Fibroblast of skin of scalp (primary cell): ENCODE measurements at regions not wholly inside any gene's neighbourhood (a gene's known extent, or its start where the extent isn't known, plus 50 kb on each side); places are given as distances from the start of the nearest gene placed in this dataset.
"Not testable (repeated sequence)": the region's sequence is repeated elsewhere in the genome, so short reads cannot be mapped to it uniquely, and the experiment has no call there.

Source experiments
- DNase-seq: peaks from one replicate; pipeline ENCODE4 v3.0.0-alpha.2; 2013

DNA sequence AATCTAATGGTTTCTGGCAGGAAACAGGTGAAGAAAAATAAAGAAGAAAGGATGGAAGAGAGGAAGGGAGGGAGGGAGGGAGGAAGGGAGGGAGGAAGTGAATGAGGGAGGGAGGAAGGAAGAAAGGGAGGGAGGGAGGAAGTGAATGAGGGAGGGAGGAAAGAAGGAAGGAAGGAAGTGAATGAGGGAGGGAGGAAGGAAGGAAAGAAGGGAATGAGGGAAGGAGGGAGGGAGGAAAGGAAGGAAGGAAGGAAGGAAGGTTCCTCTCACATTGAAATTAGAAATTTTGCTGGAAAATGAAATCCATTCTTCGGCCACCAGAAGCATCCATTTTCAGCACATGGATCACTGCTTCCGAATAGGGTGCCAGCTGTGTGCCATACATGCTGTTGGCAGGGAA is 62.2 kb upstream of the PELI2 start:
- no peak for DNase-seq

DNA sequence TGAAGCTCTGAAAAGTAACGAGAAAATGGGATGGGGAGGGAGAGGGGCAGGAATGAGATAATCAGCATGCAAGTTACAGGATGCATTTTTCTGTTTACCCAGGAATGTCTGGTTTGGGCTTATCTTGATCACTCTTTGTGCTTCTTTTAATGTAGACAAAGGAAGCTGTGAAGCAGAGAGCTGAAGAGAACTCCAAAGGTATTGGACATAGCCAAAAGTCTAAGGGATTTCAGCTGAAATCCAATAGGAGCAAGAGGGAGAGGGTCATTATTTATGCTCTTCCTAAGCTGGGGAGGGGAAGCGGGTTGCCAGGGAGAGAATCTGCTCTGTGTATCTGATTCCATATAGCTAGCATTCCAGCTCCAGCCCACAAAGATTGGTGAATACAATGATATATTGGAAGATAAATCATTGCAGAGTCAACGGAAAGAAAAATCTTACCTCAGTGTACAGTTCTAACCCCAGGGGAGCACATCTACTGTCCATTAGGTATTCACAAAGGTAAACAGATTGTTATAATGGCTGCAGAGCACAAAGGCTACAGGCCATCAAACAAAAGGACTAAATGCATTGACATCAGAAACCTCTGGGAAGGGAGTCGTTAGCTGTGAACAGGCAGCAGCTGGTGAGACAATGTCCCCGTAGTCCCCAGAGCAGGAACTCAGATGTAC is 61.0 kb upstream of the PELI2 start:
- DNase-seq, result no peak

DNA sequence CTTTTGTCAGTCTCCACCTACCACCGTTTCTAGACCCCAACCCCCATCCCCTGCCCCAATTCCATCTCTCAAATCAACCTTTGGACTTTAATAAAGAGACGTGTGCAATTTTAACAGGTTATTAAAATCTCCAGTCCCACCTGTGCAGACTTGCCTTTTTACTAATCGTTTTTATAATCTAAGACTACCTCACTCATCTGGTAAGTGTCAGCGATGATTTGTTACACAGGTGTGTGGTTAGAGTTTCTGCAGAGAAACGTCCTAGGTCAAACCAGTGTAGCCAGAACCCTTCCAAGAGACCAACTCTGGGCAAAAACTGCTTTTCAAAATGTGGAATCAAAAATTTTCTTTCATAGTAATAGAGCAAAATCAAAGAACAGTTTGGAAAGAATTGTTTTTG is 60.4 kb upstream of the PELI2 start:
- no peak for DNase-seq

DNA sequence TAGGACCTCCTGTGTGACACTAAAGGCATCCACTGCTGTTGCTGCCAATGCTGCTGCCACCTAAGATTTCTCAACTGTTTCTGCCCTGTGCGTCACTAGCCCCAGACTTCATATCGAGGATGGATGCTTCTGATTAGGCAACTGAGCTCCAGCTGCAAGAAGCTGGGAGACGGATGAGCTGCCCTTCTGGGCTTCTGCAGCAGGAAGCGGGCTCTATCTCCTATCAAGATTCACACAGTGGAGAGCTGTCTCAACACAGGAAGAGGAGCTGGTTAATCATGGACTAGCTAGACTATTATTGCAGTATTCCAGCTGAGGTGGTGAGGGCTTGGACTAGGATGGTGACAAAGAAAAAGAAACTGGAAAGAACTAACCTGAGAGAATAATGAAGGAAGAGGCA is 59.2 kb upstream of the PELI2 start:
- peak; percentile 3 for DNase-seq

DNA sequence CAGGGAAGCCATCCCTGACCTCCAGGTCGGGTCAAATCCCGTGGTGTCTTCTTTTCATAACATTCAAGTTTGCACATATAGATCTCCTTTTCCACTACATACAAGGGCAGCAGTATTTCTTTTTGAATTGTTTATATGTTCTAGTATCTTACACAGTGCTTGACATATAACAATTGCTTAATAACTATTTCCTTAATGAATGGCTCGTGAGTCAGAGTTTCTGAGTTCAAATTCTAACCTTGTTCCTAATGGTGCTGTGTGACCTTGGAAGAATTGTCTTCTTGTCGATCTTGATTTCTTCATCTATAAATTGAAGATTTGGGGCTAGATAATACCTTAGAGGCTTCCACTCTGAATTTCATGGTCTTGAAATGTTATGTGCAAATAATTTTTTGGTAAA is 57.2 kb upstream of the PELI2 start:
- DNase-seq, result no peak

DNA sequence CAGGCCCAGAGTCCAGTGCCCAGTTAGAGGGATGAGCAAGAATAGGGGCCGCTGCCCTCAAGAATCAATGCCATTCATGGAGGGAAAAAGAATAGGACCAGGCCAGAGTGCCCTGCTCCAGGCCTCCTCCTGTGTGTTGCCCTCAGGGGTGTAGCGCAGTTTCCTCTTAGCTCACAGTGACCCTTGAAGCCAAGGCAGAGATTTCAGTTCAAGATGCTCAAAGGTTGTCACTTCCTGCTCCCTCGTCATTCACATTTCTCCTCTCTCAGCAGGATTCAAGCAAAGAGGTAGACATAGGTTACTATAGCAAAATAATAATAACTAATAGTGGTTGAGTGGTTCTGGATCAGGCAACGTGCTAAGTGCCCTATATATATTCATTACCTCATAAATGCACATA is 55.1 kb upstream of the PELI2 start:
- no peak for DNase-seq

DNA sequence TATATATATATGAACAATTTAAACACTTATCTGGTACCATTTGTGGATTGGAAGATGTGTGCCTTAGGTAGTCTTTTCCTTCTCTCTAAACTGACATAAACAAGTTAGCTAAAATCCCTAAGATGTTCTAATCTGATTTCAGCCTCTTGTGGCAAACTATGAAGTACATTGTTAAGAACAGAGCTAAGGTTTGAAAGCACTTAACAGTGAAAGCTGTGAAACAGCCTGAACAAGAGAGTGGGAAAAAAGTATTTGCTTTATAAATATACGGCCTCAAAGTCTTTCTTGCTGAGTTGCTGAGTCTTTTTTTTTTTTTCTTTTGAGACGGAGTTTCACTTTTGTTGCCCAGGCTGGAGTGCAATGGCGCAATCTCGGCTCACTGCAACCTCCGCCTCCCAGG is 53.7 kb upstream of the PELI2 start:
- DNase-seq, result no peak

DNA sequence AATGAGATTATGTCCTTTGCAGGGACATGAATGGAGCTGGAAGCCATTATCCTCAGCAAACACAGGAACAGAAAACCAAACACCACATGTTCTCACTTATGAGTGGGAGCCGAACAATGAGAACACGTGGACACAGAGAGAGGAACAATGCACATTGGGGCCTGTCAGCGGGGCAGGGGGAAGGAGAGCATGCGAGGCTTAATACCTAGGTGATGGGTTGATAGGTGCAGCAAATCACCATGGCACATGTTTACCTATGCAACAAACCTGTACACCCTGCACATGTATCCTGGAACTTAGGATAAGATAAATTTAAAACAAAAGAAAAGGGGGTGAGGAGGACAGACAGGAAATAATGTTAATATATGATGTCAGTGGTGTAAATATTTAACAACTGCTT is 53.0 kb upstream of the PELI2 start:
- not testable (repeated sequence) for DNase-seq

DNA sequence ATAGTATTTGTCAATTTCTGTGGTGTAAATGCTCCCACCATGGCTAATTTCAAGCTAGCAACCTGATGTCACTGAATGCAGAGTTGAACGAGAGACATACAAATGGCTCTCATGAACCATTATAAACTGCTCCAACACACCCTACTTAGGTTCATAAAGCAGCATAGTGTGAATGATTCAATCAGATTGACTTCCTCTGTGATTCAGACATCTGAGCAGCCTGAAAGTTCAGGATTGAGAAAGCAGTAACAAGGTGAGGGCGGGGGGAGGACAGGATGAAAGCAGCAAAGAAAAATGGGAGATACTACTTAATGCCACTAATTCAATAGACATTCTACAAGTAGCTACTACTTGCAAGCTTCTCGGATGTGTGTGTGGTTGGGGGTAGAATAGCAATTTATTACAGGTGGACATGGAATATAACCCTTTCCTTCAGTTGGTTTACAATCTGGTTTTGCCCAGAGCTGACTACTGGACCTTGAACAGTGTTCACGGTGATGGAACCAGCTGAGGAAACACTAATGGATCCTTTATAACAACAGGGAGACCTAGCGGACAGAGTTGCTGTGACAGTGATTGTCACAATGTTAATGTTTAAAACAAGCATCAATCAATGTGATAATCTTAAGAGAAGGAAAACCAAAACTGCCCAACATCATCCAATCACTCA is 52.5 kb upstream of the PELI2 start:
- DNase-seq, result no peak
